Thymus (tissue), 11 donors: ENCODE measurements at regions not wholly inside any gene's neighbourhood (a gene's known extent, or its start where the extent isn't known, plus 50 kb on each side); places are given as distances from the start of the nearest gene placed in this dataset.
"Not testable (repeated sequence)": the region's sequence is repeated elsewhere in the genome, so short reads cannot be mapped to it uniquely, and the experiment has no call there.

ENCODE experiments used
- DNase-seq, 9 donors: peaks; one replicate each; pipeline ENCODE4 v3.0.0-alpha.2; 2013; ENCODE audit warnings: low spot score in 9 of 9, low read depth in 6 of 9, missing footprints in 1 of 9
- H3K27ac ChIP-seq, 2 donors: one replicate each; pipeline ENCODE4 v1.5.1; 2013; ENCODE audit warnings: control low read depth in 1 of 2, low read depth in 1 of 2, low read length in 1 of 2, mild to moderate bottlenecking in 1 of 2, moderate library complexity in 1 of 2
- H3K27me3 ChIP-seq, 2 donors: one replicate each; pipeline ENCODE4 v1.5.1; 2013; ENCODE audit warnings: low read length in 1 of 2; ENCODE audit not compliant: control insufficient read depth in 2 of 2, insufficient read depth in 1 of 2
- H3K36me3 ChIP-seq, 2 donors: one replicate each; pipeline ENCODE4 v1.5.1; 2013; ENCODE audit warnings: low read length in 1 of 2, mild to moderate bottlenecking in 1 of 2, moderate library complexity in 1 of 2; ENCODE audit not compliant: control insufficient read depth in 2 of 2, insufficient read depth in 2 of 2
- H3K4me1 ChIP-seq, 2 donors: one replicate each; pipeline ENCODE4 v1.5.1; 2013; ENCODE audit warnings: low read length in 2 of 2; ENCODE audit not compliant: control insufficient read depth in 2 of 2, insufficient read depth in 2 of 2
- H3K4me3 ChIP-seq, 2 donors: one replicate each; pipeline ENCODE4 v1.5.1; 2013; ENCODE audit warnings: low read length in 2 of 2, control low read depth in 1 of 2, mild to moderate bottlenecking in 1 of 2
- H3K9me3 ChIP-seq, 2 donors: one replicate each; pipeline ENCODE4 v1.5.1; 2013; ENCODE audit warnings: low read length in 1 of 2, mild to moderate bottlenecking in 1 of 2; ENCODE audit not compliant: control insufficient read depth in 2 of 2, insufficient read depth in 1 of 2
- WGBS: extraction: QIAGEN DNeasy Blood & Tissue Kit; methylation state at CpG from one replicate; pipeline ENCODE4 v1.1.7; 2013; 5-methylcytosine and 5-hydroxymethylcytosine counted together
- donor health status: healthy.

GRCh38 chr11:25214535-25215176 is 717.8 kb downstream of the LUZP2 start:
- no peaks in the 10 kb centered on the region for H3K36me3 ChIP-seq
- H3K27me3 ChIP-seq = no peaks in the 10 kb centered on the region
- H3K27ac ChIP-seq = no peak overlapping the region
- peaks cover 0 to 5% of the 10 kb centered on the region in 2 donors for H3K9me3 ChIP-seq
- no peak for DNase-seq
- 92% methylated on average over 2 of the region's 2 CpGs for WGBS
- H3K4me3 ChIP-seq = no peak overlapping the region
- H3K4me1 ChIP-seq = no peaks in the 10 kb centered on the region

- Histone ChIP-seq H3K9me3 (no peaks in the 10 kb centered on the region), H3K27ac (no peak overlapping the region), H3K27me3 (no peaks in the 10 kb centered on the region), H3K4me3 (no peak overlapping the region), H3K36me3 (no peaks in the 10 kb centered on the region), H3K4me1 (no peaks in the 10 kb centered on the region)
- 68% methylated on average over 1 of the region's 1 CpG for WGBS
- no peak for DNase-seq
Observed at GRCh38 chr11:25218036-25218435, 721.2 kb downstream of the LUZP2 start.

- no peaks in the 10 kb centered on the region for H3K9me3 ChIP-seq
- H3K4me1 ChIP-seq = no peaks in the 10 kb centered on the region
- no peaks in the 10 kb centered on the region for H3K27me3 ChIP-seq
- DNase-seq = no peak
- H3K36me3 ChIP-seq = no peaks in the 10 kb centered on the region
- H3K27ac ChIP-seq = no peak overlapping the region
- H3K4me3 ChIP-seq = no peak overlapping the region
- WGBS = 93% methylated on average over 3 of the region's 3 CpGs
Observed at GRCh38 chr11:25225078-25225477, 728.2 kb downstream of the LUZP2 start.

GRCh38 chr11:25242928-25243327 is 746.1 kb downstream of the LUZP2 start:
- no peaks in the 10 kb centered on the region for H3K9me3 ChIP-seq
- DNase-seq = no peak
- no peak overlapping the region for H3K27ac ChIP-seq
- no peaks in the 10 kb centered on the region for H3K27me3 ChIP-seq
- no peak overlapping the region for H3K4me3 ChIP-seq
- no peaks in the 10 kb centered on the region for H3K4me1 ChIP-seq
- no peaks in the 10 kb centered on the region for H3K36me3 ChIP-seq

DNA sequence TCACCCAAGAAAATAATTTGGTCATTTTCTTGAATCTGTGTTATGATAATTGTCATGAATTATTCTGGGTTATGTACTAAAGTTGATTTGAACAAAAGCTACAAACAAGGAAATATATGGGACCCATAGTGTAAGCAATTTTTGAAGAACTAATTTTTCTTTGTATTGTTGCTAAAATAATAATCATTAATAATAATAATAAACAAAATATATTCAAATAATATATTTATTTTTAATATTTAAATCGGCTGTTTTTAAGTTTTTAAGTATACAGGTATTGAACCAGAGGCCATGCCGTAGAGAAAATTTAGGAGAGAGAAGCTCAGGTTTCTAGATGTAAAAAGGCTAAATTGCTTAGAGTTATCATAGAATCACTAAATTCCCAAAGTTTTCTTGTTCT is 747.3 kb downstream of the LUZP2 start:
- no peak overlapping the region for H3K4me3 ChIP-seq
- no peak overlapping the region for H3K27ac ChIP-seq
- no peaks in the 10 kb centered on the region for H3K9me3 ChIP-seq
- 96% methylated on average over 2 of the region's 2 CpGs for WGBS
- no peak for DNase-seq
- H3K36me3 ChIP-seq = no peaks in the 10 kb centered on the region
- H3K4me1 ChIP-seq = no peaks in the 10 kb centered on the region
- no peaks in the 10 kb centered on the region for H3K27me3 ChIP-seq

- no peak for DNase-seq
- H3K36me3 ChIP-seq = no peaks in the 10 kb centered on the region
- WGBS = 37% methylated on average over 1 of the region's 1 CpG
- H3K4me3 ChIP-seq = no peak overlapping the region
- H3K27ac ChIP-seq = no peak overlapping the region
- no peaks in the 10 kb centered on the region for H3K4me1 ChIP-seq
- no peaks in the 10 kb centered on the region for H3K27me3 ChIP-seq
- no peaks in the 10 kb centered on the region for H3K9me3 ChIP-seq
Observed at GRCh38 chr11:25247336-25247735, 750.5 kb downstream of the LUZP2 start.

- 93% methylated on average over 4 of the region's 4 CpGs for WGBS
- no peaks in the 10 kb centered on the region for H3K9me3 ChIP-seq
- H3K27ac ChIP-seq = no peak overlapping the region
- no peaks in the 10 kb centered on the region for H3K4me1 ChIP-seq
- H3K27me3 ChIP-seq = no peaks in the 10 kb centered on the region
- no peak for DNase-seq
- H3K36me3 ChIP-seq = no peaks in the 10 kb centered on the region
- no peak overlapping the region for H3K4me3 ChIP-seq
Observed at GRCh38 chr11:25252854-25253253, 756.0 kb downstream of the LUZP2 start.

GRCh38 chr11:25263861-25264260 is 767.0 kb downstream of the LUZP2 start:
- 92% methylated on average over 4 of the region's 4 CpGs for WGBS
- H3K27me3 ChIP-seq, H3K27ac ChIP-seq, DNase-seq, H3K4me3 ChIP-seq, H3K9me3 ChIP-seq, H3K4me1 ChIP-seq, H3K36me3 ChIP-seq: not testable (repeated sequence)

DNA sequence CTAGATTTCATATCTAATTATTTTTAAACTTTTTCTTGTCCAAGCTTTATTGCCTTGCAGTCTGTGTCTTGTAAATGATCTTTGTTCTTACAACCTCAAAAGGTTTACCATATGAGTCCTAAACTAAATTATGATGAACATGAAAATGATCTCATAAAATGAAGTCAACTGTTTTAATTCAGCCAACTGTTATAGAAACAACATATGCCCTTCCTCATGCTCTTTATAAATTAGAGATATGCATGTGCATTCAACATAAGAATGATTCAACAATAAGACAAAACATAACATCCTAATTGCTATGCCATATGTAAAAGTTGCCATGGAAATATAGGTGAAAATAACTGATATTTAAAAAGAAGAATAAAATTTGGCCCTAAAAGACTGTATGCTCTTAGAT is 774.4 kb downstream of the LUZP2 start:
- H3K9me3 ChIP-seq = peaks cover 0 to 4% of the 10 kb centered on the region in 2 donors
- no peak overlapping the region for H3K27ac ChIP-seq
- H3K4me3 ChIP-seq = no peak overlapping the region
- H3K4me1 ChIP-seq = no peaks in the 10 kb centered on the region
- DNase-seq = no peak
- H3K27me3 ChIP-seq = no peaks in the 10 kb centered on the region
- H3K36me3 ChIP-seq = no peaks in the 10 kb centered on the region

DNA sequence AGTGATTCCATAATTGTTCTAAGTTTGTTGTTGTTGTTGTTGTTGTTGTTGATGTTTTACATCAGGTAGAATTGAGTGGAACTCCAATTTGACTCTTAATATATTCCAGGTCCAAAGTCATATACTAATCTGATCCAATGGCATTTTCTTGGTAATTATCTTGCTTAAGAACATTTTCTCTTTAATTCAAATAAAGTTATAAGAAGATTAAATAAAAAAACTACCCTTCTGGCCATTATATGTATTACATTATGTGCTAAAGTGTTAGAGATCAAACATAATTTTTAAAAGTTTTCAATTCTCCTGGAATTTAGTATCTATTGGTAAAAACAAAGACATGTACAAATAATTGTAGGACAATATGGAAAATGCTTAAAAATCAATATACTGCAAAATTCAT is 775.4 kb downstream of the LUZP2 start:
- Histone ChIP-seq H3K4me1 (no peaks in the 10 kb centered on the region), H3K27me3 (no peaks in the 10 kb centered on the region)

More for the DNA sequence above, 775.4 kb downstream of the LUZP2 start:
- no peak overlapping the region for H3K4me3 ChIP-seq
- no peak for DNase-seq
- H3K36me3 ChIP-seq = no peaks in the 10 kb centered on the region
- H3K9me3 ChIP-seq = no peaks in the 10 kb centered on the region
- H3K27ac ChIP-seq = no peak overlapping the region
